ENCODE measurements at regions not wholly inside any gene's neighbourhood (a gene's known extent, or its start where the extent isn't known, plus 50 kb on each side); places are given as distances from the start of the nearest gene placed in this dataset.

GRCh38 chr2:216800836-216801235, 59.0 kb downstream of the TNP1 start:
- no peak overlapping the region for H3K27ac ChIP-seq
- H3K27me3 ChIP-seq (ENCODE audit: insufficient read depth, low read depth, severe bottlenecking), result no peaks in the 10 kb centered on the region
- no peak for TF ChIP-seq CTCF (IDR thresholded peaks at IDR 0.05; ENCODE audit: low read depth, low read length)
- H3K4me3 ChIP-seq (ENCODE audit: low read depth, low read length), result no peak overlapping the region
- no peaks in the 10 kb centered on the region for H3K36me3 ChIP-seq
- DNase-seq, result no peak
- no peaks in the 10 kb centered on the region for H3K9me3 ChIP-seq (ENCODE audit: severe bottlenecking)

DNA sequence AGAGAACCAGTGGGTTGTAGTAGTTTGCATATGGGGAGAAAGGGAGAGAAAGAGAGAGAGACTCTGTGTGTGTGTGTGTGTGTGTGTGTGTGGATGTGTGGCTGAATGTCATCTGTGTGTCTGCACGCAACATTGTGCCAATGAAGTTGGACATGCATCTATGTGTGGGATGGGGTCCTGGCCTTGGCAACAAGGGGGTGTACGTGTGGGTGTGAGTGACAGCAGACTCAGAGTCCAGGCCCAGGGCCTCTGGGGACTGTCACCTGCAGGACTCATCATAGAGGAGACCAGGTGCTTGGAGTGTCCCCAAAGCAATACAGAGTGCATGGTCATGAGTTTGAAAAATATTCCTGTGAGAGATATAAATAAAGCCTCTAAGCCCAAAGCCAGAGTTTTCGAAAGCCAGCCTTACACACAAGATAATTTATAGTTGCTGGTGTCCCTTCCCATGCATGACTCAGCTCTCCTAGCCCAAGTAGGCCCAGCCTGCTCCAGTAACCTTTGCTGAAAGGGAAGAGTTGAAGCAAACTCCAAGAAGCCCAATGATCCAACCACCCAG, 59.9 kb downstream of the TNP1 start:
- Histone ChIP-seq H3K9me3 (ENCODE audit: severe bottlenecking) (no peaks in the 10 kb centered on the region), H3K4me3 (ENCODE audit: low read depth, low read length) (no peak overlapping the region), H3K27me3 (ENCODE audit: insufficient read depth, low read depth, severe bottlenecking) (no peaks in the 10 kb centered on the region), H3K36me3 (no peaks in the 10 kb centered on the region), H3K27ac (no peak overlapping the region)
- TF ChIP-seq CTCF (IDR thresholded peaks at IDR 0.05; ENCODE audit: low read depth, low read length), result no peak
- DNase-seq, result no peak

GRCh38 chr2:216796115-216796840, 63.6 kb downstream of the TNP1 start:
- no peak for TF ChIP-seq CTCF (IDR thresholded peaks at IDR 0.05; ENCODE audit: low read depth, low read length)
- DNase-seq, result no peak
- no peaks in the 10 kb centered on the region for H3K36me3 ChIP-seq
- H3K27ac ChIP-seq, result no peak overlapping the region
- no peak overlapping the region for H3K4me3 ChIP-seq (ENCODE audit: low read depth, low read length)
- H3K9me3 ChIP-seq (ENCODE audit: severe bottlenecking), result no peaks in the 10 kb centered on the region
- no peaks in the 10 kb centered on the region for H3K27me3 ChIP-seq (ENCODE audit: insufficient read depth, low read depth, severe bottlenecking)

DNA sequence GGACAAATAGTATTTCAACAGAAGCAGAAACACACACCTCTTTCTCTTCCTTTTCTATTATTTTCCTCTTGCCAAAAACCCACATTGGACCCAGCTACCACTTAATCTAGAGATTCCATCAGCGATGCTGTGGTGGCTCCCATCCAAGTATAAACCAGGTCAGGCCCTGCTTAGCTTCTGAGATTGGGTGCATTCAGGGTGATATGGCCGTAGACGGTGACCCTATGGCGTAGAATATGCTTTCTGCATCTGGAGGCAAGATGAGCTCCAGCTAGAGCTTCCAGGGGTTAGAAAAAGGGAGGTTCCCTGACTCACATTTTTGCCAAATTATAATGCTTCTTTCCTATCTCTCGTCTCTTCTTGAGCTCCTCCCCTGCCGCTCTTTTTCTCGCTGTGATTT, 66.5 kb downstream of the TNP1 start:
- Histone ChIP-seq H3K9me3 (ENCODE audit: severe bottlenecking) (no peaks in the 10 kb centered on the region), H3K4me3 (ENCODE audit: low read depth, low read length) (no peak overlapping the region), H3K27ac (no peak overlapping the region), H3K36me3 (no peaks in the 10 kb centered on the region), H3K27me3 (ENCODE audit: insufficient read depth, low read depth, severe bottlenecking) (no peaks in the 10 kb centered on the region)
- no peak for DNase-seq
- TF ChIP-seq CTCF (IDR thresholded peaks at IDR 0.05; ENCODE audit: low read depth, low read length), result no peak

GRCh38 chr2:216792222-216793021, 67.4 kb downstream of the TNP1 start:
- H3K27me3 ChIP-seq (ENCODE audit: insufficient read depth, low read depth, severe bottlenecking), result no peaks in the 10 kb centered on the region
- no peaks in the 10 kb centered on the region for H3K9me3 ChIP-seq (ENCODE audit: severe bottlenecking)
- DNase-seq, result peak; percentile 22
- H3K4me3 ChIP-seq (ENCODE audit: low read depth, low read length), result no peak overlapping the region
- H3K36me3 ChIP-seq, result no peaks in the 10 kb centered on the region
- no peak overlapping the region for H3K27ac ChIP-seq
- TF ChIP-seq CTCF (IDR thresholded peaks at IDR 0.05; ENCODE audit: low read depth, low read length), result no peak

Data from WERI-Rb-1 (cell line).